ENCODE measurements at regions not wholly inside any gene's neighbourhood (a gene's known extent, or its start where the extent isn't known, plus 50 kb on each side); places are given as distances from the start of the nearest gene placed in this dataset.

- TF ChIP-seq CTCF (IDR thresholded peaks at IDR 0.05) (no peak), EZH2 (IDR thresholded peaks at IDR 0.05; ENCODE audit: borderline replicate concordance, insufficient read depth, low read depth, low read length, poor library complexity, severe bottlenecking) (no peak)
Measured at GRCh38 chr5:165139721-165140120, 1634.3 kb downstream of the MAT2B start.
